Calu3 (cell line): ENCODE measurements at regions not wholly inside any gene's neighbourhood (a gene's known extent, or its start where the extent isn't known, plus 50 kb on each side); places are given as distances from the start of the nearest gene placed in this dataset.

ENCODE experiments used
- BruUV-seq: library from RNA; stranded (reverse); fragments of 400-500 nt; replicated peaks from 2 replicates; lab custom pipeline; 2021; lab: Mats Ljungman, UMichigan
- CTCF ChIA-PET: fragments of 300-600 bp; sonication (Branson Sonifier 250); formaldehyde crosslinking; loops from one replicate; lab custom pipeline; 2022; ENCODE audit warnings: antibody characterized with exemption; lab: Charles Lee
- DNase-seq: peaks from one replicate; pipeline ENCODE4 v3.0.0; 2022
- H3K27ac Mint-ChIP-seq: one replicate; pipeline ENCODE4 v1.8.0; 2022; ENCODE audit warnings: mixed read lengths; ENCODE audit not compliant: unreplicated experiment
- H3K27me3 Mint-ChIP-seq: one replicate; pipeline ENCODE4 v1.8.0; 2022; ENCODE audit warnings: mixed read lengths; ENCODE audit not compliant: unreplicated experiment
- H3K36me3 Mint-ChIP-seq: one replicate; pipeline ENCODE4 v1.8.0; 2022; ENCODE audit warnings: mild to moderate bottlenecking, moderate library complexity, mixed read lengths; ENCODE audit not compliant: insufficient read depth, unreplicated experiment
- H3K4me1 Mint-ChIP-seq: one replicate; pipeline ENCODE4 v1.8.0; 2022; ENCODE audit warnings: mild to moderate bottlenecking, low read depth, mixed read lengths; ENCODE audit not compliant: unreplicated experiment
- H3K4me3 Mint-ChIP-seq: one replicate; pipeline ENCODE4 v1.8.0; 2022; ENCODE audit warnings: mild to moderate bottlenecking, low read depth, moderate library complexity, mixed read lengths; ENCODE audit not compliant: unreplicated experiment
- H3K9me3 Mint-ChIP-seq: one replicate; pipeline ENCODE4 v1.8.0; 2022; ENCODE audit warnings: low read depth, mixed read lengths; ENCODE audit not compliant: unreplicated experiment
- CTCF ChIP-seq: fragments of 200-600 bp; IDR thresholded peaks from one replicate; pipeline ENCODE4 v1.8.0; 2022; ENCODE audit warnings: antibody characterized with exemption; ENCODE audit not compliant: unreplicated experiment
- intact Hi-C: fragments of 100-400 bp; cut with micrococcal nuclease; formaldehyde crosslinking; loops from one replicate; pipeline ENCODE4 v1.10.0; 2022; ENCODE audit not compliant: unreplicated experiment

DNA sequence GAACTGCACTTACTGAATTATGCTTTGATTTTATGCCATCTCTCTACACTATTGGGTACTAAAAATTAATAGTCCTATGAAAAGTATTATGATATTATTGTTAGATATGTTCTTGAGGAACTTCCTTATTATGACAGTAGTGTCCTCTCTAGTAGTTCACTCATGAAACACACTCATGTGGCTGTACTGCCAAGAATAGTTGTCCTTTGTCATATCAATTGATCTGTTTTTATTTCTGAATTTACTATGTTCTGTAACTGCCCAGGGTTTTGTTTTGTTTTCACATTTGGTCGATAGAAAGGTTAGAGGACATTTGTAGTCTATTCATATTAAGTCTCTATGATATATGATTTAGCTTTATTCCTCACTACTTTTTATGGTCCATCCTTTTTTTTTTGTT, 215.2 kb downstream of the PPARGC1A start:
- Mint-ChIP-seq H3K4me1 (no peaks in the 10 kb centered on the region), H3K4me3 (no peak overlapping the region), H3K27ac (no peak overlapping the region), H3K36me3 (no peaks in the 10 kb centered on the region), H3K27me3 (no peaks in the 10 kb centered on the region), H3K9me3 (peaks cover 2% of the 10 kb centered on the region)
- TF ChIP-seq CTCF, result no peak
- intact Hi-C loops, result no loop called here
- CTCF ChIA-PET, result no interaction called here
- no TSS peak for BruUV-seq
- no peak for DNase-seq

DNA sequence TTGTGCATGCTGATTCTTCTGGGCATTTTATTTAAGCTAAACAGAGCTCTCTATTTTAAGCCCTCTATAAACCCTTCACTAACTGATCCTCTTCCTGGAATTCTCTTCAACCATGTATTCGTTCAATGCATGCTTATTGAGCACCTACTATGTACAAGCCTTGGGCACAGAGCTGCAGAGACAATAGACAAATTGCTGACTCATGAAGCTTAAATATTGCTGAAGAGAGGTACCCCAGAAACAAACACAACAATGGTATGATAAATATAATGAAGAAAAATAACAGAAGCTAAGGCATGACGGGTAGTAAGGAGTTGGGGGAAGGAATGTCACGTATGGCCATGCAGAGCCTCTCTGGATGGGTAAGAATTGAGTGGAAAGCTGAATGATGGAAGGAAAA, 222.2 kb downstream of the PPARGC1A start:
- Mint-ChIP-seq H3K27me3 (no peaks in the 10 kb centered on the region), H3K9me3 (no peaks in the 10 kb centered on the region), H3K36me3 (no peaks in the 10 kb centered on the region), H3K4me3 (no peak overlapping the region), H3K27ac (no peak overlapping the region), H3K4me1 (peaks cover 11% of the 10 kb centered on the region)
- CTCF ChIA-PET, result no interaction called here
- no peak for TF ChIP-seq CTCF
- intact Hi-C loops, result no loop called here
- no TSS peak for BruUV-seq
- no peak for DNase-seq

DNA sequence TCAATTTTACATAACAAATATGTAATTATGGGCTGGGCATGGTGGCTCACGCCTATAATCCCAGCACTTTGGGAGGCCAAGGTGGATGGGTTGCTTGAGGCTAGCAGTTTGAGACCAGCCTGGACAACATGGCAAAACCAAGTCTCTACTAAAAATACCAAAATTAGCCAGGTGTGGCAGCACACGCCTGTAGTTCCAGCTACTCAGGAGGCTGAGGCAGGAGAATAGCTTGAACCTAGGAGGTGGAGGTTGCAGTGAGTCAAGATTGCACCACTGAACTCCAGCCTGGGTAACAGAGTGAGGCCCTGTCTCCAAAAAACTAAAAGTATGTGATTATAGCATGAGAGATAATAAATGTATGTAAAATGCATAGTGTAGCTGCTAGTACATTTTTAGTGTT, 229.0 kb downstream of the PPARGC1A start:
- Mint-ChIP-seq H3K27ac (no peak overlapping the region), H3K9me3 (no peaks in the 10 kb centered on the region), H3K4me3 (no peak overlapping the region), H3K27me3 (no peaks in the 10 kb centered on the region), H3K36me3 (no peaks in the 10 kb centered on the region), H3K4me1 (peaks cover 11% of the 10 kb centered on the region)
- no peak for TF ChIP-seq CTCF
- CTCF ChIA-PET, result no interaction called here
- BruUV-seq, result no TSS peak
- no peak for DNase-seq
- intact Hi-C loops, result no loop called here

GRCh38 chr4:23654791-23655190, 235.1 kb downstream of the PPARGC1A start:
- H3K27me3 Mint-ChIP-seq, result no peaks in the 10 kb centered on the region
- no TSS peak for BruUV-seq
- DNase-seq, result no peak
- intact Hi-C loops, result no loop called here
- CTCF ChIA-PET, result no interaction called here
- no peak for TF ChIP-seq CTCF
- H3K4me1 Mint-ChIP-seq, result no peaks in the 10 kb centered on the region
- H3K9me3 Mint-ChIP-seq, result no peaks in the 10 kb centered on the region
- no peak overlapping the region for H3K27ac Mint-ChIP-seq
- no peak overlapping the region for H3K4me3 Mint-ChIP-seq
- H3K36me3 Mint-ChIP-seq, result no peaks in the 10 kb centered on the region
